HG02642 (cell line): ENCODE measurements at regions not wholly inside any gene's neighbourhood (a gene's known extent, or its start where the extent isn't known, plus 50 kb on each side); places are given as distances from the start of the nearest gene placed in this dataset.
"Not testable (repeated sequence)": the region's sequence is repeated elsewhere in the genome, so short reads cannot be mapped to it uniquely, and the experiment has no call there.

ENCODE experiments used
- ATAC-seq: cut with Tn5 transposase; IDR thresholded peaks from one replicate; pipeline ENCODE4 v1.9.1; 2021; ENCODE audit warnings: mild to moderate bottlenecking; ENCODE audit not compliant: unreplicated experiment, poor library complexity

DNA sequence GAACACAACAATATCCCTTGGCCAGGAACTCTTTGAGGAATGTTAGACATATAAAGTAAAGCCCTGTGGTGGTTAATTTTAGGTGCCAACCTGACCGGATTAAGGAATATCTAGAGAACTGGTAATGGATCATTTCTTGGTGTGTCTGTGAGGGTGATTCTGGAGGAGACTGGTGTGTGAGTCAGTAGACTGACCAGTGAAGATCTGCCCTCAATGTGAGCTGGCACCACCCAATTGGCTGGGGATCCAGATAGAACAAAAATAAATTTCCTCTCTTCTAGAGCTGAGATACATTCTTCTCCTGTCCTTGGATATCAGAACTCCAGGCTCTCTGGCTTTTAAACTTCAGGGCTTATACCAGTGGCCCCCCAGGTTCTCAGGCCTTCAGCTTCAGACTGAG is 56.2 kb upstream of the TNPO1 start:
- ATAC-seq = no peak

DNA sequence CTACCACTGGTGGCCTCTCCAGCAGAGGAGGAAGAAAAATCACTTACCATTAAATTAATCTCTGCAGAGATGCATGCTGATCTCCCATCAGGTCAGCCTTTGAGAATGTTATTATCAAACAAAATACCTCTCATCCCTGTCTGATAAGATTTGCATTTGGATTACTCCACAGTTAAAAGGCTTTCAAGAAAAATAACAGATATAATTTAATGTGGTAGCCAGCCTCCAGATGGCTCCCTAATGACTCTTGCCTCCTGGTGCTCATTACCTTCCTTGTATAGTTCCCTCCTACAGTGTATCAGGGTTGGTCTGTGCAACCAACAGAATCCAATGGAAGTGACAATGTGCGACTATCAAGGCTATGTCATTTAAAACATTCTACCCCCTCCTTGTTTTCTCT is 63.6 kb upstream of the TNPO1 start:
- no peak for ATAC-seq

- ATAC-seq = no peak
Measured at GRCh38 chr5:72749362-72749997, 67.0 kb upstream of the TNPO1 start.

DNA sequence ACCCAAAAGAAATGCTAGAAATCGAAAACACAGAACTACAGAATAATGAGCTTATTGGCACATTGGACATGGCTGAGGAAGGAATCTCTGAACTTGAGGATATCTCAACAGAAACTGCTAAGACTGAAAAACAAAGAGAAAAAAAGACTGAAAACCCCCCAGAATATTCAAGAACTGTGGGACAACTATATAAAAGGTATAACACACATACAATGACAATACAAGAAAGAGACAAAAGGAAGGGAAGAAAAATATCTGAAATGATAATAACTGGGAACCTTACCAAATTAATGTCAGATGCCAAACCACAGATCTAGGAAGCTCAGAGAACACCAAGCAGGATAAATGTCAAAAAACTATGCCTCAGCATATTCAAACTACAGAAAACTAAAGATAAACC is 68.6 kb upstream of the TNPO1 start:
- ATAC-seq = no peak

DNA sequence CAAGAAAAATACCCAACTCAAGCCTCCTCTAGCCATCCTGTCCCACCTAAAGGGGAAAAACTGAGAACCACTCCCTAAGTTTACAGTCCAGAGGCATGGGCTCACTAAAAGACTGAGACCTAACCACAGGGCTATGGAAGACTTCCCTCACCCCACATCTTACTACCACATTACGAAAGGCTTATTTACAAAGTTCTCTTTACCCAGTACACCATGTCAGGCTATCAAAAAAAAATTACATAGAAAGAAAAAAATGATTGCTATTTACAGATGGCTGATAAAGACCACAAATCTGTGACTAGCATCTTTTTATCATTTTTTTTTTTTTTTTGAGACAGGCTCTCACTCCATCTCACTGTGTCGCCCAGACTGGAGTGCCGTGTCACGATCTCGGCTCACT is 69.7 kb upstream of the TNPO1 start:
- ATAC-seq = no peak

DNA sequence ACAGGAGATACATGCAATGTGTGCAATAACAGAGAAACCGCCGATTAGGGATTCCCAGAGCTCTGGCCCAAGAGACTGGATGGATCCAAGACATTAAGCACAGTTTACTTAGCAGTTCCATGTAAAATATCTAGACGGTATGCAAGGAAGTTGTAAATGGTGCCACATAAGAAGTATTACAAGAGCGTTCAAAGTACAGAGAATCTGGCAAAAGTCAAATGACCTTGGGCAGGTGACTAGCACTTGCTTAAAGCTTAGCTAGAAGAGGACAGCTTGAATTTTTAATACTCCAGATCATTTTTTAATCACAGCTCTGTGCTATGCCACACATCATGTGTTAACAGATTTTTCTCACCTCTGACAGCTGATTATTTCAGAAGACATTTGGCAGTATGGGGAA is 72.3 kb upstream of the TNPO1 start:
- no peak for ATAC-seq

GRCh38 chr5:72741805-72742204 is 74.7 kb upstream of the TNPO1 start:
- no peak for ATAC-seq

DNA sequence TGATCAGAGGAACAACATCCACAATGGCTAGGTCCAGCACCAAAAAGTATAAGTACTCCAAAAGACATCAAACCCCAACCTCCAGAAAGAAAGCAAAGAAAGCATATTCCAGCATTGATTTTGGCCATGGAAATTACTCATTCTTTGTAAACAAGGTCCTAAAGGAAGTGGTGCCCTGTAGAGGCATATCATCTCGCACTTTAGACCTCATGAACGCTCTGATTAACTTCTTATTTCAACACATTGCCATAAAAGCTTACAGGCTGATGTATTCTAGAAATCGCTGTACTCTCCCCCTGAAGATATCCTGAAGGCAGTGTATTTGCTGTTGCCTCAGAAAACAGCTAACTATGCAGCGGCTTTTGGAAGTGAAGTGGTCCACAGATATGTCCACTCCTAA is 82.7 kb upstream of the TNPO1 start:
- ATAC-seq = no peak

GRCh38 chr5:72723581-72723980 is 92.9 kb upstream of the TNPO1 start:
- no peak for ATAC-seq

GRCh38 chr5:72722792-72723452 is 93.5 kb upstream of the TNPO1 start:
- no peak for ATAC-seq

DNA sequence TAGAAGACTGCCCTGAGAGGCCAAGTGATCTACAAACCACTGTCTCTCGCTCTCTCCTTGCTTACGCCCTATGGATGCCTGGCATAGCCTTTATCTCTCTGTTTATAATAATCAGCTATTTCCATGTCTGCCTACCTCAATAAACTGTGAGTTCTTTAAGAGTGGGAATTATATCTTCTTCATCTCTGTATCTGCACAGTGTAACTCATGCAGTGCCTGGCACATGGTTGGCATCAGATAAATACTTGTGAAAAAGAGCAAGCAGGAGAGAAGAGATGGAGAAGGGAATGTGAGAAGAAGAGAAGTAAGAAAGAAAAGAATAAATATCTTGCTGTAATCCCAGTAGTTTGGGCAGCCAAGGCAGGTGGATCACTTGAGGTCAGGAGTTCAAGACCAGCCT is 94.6 kb upstream of the TNPO1 start:
- ATAC-seq = no peak

- no peak for ATAC-seq
Measured at GRCh38 chr5:72720205-72720604, 96.3 kb upstream of the TNPO1 start.

- ATAC-seq = no peak
Measured at GRCh38 chr5:72711351-72711750, 105.1 kb upstream of the TNPO1 start.

- ATAC-seq = no peak
Measured at GRCh38 chr5:72709341-72709740, 107.1 kb upstream of the TNPO1 start.

DNA sequence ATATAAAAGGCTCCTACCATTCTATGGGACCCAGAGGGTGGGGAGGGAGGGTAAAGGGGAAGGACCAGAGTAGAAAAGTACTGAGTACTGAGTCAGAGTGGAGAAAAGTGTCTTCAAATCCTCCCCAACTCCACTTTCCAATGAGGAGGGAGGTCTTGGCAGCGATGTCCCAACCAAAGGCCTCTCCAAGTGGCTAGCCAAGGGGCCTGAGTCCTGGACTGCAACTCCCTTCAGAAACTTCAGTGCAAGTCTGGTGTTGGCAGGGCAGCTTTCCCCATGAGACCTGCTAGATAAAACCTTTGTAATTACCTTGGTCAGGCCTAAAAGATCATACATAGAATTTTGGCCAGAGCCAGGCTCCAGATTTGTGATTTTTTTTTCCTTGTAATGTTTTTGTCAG is 111.3 kb upstream of the TNPO1 start:
- ATAC-seq = no peak

GRCh38 chr5:72703876-72704275 is 112.6 kb upstream of the TNPO1 start:
- no peak for ATAC-seq

DNA sequence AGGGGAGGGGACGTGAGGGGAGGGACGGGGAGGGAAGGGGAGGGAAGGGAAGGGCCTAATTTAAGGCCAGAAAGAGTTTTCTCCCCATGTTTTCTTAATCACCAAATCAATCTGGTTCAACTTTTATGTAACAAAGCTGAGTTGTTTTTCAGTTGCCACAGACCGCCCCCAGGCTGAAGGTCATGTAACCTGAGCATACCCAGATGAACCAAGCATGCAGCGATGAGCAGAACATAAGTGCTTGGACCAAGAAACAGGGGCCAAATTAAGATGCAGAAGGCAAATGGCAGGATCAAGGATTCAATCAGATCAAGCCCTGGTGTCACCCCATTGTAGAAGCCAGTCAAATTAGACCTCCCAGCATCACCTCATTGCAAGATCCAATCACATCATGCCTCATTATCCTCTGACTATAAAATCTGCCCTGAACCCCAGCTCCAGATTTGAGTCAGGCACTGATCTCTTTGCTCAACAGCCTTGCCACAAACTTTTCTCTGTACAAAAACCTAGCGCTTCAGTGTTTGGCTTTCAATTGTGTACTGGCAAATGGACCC is 113.5 kb upstream of the TNPO1 start:
- no peak for ATAC-seq

DNA sequence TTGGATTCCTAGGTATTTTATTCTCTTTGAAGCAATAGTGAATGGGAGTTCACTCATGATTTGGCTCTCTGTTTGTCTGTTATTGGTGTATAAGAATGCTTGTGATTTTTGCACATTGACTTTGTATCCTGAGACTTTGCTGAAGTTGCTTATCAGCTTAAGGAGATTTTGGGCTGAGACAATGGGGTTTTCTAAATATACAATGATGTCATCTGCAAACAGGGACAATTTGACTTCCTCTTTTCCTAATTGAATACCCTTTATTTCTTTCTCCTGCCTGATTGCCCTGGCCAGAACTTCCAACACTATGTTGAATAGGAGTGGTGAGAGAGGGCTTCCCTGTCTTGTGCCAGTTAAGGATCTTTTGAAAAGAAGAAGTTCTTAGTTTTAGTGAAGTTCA is 114.4 kb upstream of the TNPO1 start:
- ATAC-seq = not testable (repeated sequence)

GRCh38 chr5:72698481-72698880 is 118.0 kb upstream of the TNPO1 start:
- ATAC-seq = no peak

GRCh38 chr5:72697622-72698021 is 118.8 kb upstream of the TNPO1 start:
- ATAC-seq = no peak

- no peak for ATAC-seq
Measured at GRCh38 chr5:72695659-72696058, 120.8 kb upstream of the TNPO1 start.

- no peak for ATAC-seq
Measured at GRCh38 chr5:72694856-72695255, 121.6 kb upstream of the TNPO1 start.
